SK-N-MC (cell line): ENCODE measurements at regions not wholly inside any gene's neighbourhood (a gene's known extent, or its start where the extent isn't known, plus 50 kb on each side); places are given as distances from the start of the nearest gene placed in this dataset.

Source experiments
- EZH2 ChIP-seq: fragments of 200-600 bp; sonication (generic); IDR thresholded peaks from one replicate; pipeline ENCODE4 v1.6.1; 2017; ENCODE audit warnings: antibody characterized with exemption
- POLR2AphosphoS5 ChIP-seq: IDR thresholded peaks from 2 replicates; pipeline ENCODE4 v1.6.1; 2012; ENCODE audit warnings: mild to moderate bottlenecking, low read depth, low read length, borderline replicate concordance

- TF ChIP-seq EZH2 (no peak), POLR2AphosphoS5 (no peak)
These were observed 582.3 kb upstream of the CHORDC1 start for GRCh38 chr11:90805172-90805571.
